H9 (cell line): ENCODE measurements at regions not wholly inside any gene's neighbourhood (a gene's known extent, or its start where the extent isn't known, plus 50 kb on each side); places are given as distances from the start of the nearest gene placed in this dataset.

Source experiments
- DNase-seq: peaks from one replicate; pipeline ENCODE4 v3.0.0-alpha.2; 2017
- H2AFZ ChIP-seq: one replicate; pipeline ENCODE4 v1.6.1; 2013; ENCODE audit warnings: mild to moderate bottlenecking, low read length, control low read depth, moderate library complexity
- H2AK5ac ChIP-seq: 2 replicates; pipeline ENCODE4 v1.6.1; 2013; ENCODE audit warnings: low read length, control low read depth, mixed read lengths; ENCODE audit not compliant: insufficient read length
- H2BK120ac ChIP-seq: one replicate; pipeline ENCODE4 v1.6.1; 2013; ENCODE audit warnings: low read depth, mild to moderate bottlenecking, low read length, control low read depth, inconsistent platforms; ENCODE audit not compliant: poor library complexity, severe bottlenecking
- H2BK12ac ChIP-seq: 2 replicates; pipeline ENCODE4 v1.6.1; 2013; ENCODE audit warnings: low read length, control low read depth, mixed read lengths, low read depth; ENCODE audit not compliant: insufficient read length
- H2BK15ac ChIP-seq: 2 replicates; pipeline ENCODE4 v1.6.1; 2013; ENCODE audit warnings: low read depth, low read length, control low read depth
- H2BK20ac ChIP-seq: one replicate; pipeline ENCODE4 v1.6.1; 2013; ENCODE audit warnings: low read depth, mild to moderate bottlenecking, low read length, control low read depth, inconsistent platforms; ENCODE audit not compliant: poor library complexity, severe bottlenecking
- H2BK5ac ChIP-seq: 2 replicates; pipeline ENCODE4 v1.6.1; 2013; ENCODE audit warnings: low read length, control low read depth, mixed read lengths; ENCODE audit not compliant: insufficient read length
- H3K14ac ChIP-seq: 2 replicates; pipeline ENCODE4 v1.6.1; 2013; ENCODE audit warnings: low read length, control low read depth; ENCODE audit not compliant: insufficient read depth
- H3K18ac ChIP-seq: 2 replicates; pipeline ENCODE4 v1.6.1; 2013; ENCODE audit warnings: low read depth, mild to moderate bottlenecking, mixed read lengths, low read length, control low read depth; ENCODE audit not compliant: insufficient read length
- H3K23ac ChIP-seq: 2 replicates; pipeline ENCODE4 v1.6.1; 2013; ENCODE audit warnings: low read length, control low read depth, mixed read lengths, low read depth; ENCODE audit not compliant: insufficient read length
- H3K23me2 ChIP-seq: 2 replicates; pipeline ENCODE4 v1.6.1; 2013; ENCODE audit warnings: low read depth, mild to moderate bottlenecking, mixed read lengths, low read length, control low read depth; ENCODE audit not compliant: insufficient read length, poor library complexity, severe bottlenecking
- H3K27ac ChIP-seq: 2 replicates; pipeline ENCODE4 v1.5.1; 2013; ENCODE audit warnings: low read length, control low read depth, mixed read lengths, low read depth; ENCODE audit not compliant: insufficient read length
- H3K27me3 ChIP-seq: 2 replicates; pipeline ENCODE4 v1.6.1; 2013; ENCODE audit warnings: low read length, control low read depth, inconsistent platforms; ENCODE audit not compliant: insufficient read depth
- H3K4ac ChIP-seq: 2 replicates; pipeline ENCODE4 v1.6.1; 2013; ENCODE audit warnings: low read depth, mild to moderate bottlenecking, control low read depth, inconsistent platforms, low read length, moderate library complexity
- H3K4me1 ChIP-seq: 2 replicates; pipeline ENCODE4 v1.6.1; 2013; ENCODE audit warnings: low read length, control low read depth, inconsistent platforms; ENCODE audit not compliant: insufficient read depth
- H3K4me2 ChIP-seq: 2 replicates; pipeline ENCODE4 v1.6.1; 2013; ENCODE audit warnings: low read length, control low read depth, mixed read lengths; ENCODE audit not compliant: insufficient read length, insufficient read depth
- H3K56ac ChIP-seq: 2 replicates; pipeline ENCODE4 v1.6.1; 2013; ENCODE audit warnings: low read depth, mild to moderate bottlenecking, mixed read lengths, low read length, control low read depth; ENCODE audit not compliant: insufficient read length
- H3K79me1 ChIP-seq: 2 replicates; pipeline ENCODE4 v1.6.1; 2013; ENCODE audit warnings: low read depth, mild to moderate bottlenecking, moderate library complexity, low read length, control low read depth, inconsistent platforms; ENCODE audit not compliant: insufficient read depth, poor library complexity, severe bottlenecking
- H3K79me2 ChIP-seq: 2 replicates; pipeline ENCODE4 v1.6.1; 2013; ENCODE audit warnings: low read length, control low read depth, inconsistent platforms; ENCODE audit not compliant: insufficient read depth
- H3K9ac ChIP-seq: 2 replicates; pipeline ENCODE4 v1.6.1; 2013; ENCODE audit warnings: low read length, control low read depth, mixed read lengths; ENCODE audit not compliant: insufficient read length; ENCODE audit errors: extremely low read depth
- H3K9me3 ChIP-seq: one replicate; pipeline ENCODE4 v1.6.1; 2013; ENCODE audit warnings: low read depth, low read length, inconsistent platforms; ENCODE audit not compliant: control insufficient read depth
- H3T11ph ChIP-seq: one replicate; pipeline ENCODE4 v1.6.1; 2013; ENCODE audit warnings: mild to moderate bottlenecking, low read length, control low read depth, inconsistent platforms
- H4K20me1 ChIP-seq: one replicate; pipeline ENCODE4 v1.6.1; 2013; ENCODE audit not compliant: control insufficient read depth, insufficient read length, insufficient read depth
- H4K5ac ChIP-seq: 2 replicates; pipeline ENCODE4 v1.6.1; 2013; ENCODE audit warnings: low read depth, mild to moderate bottlenecking, mixed read lengths, low read length, control low read depth; ENCODE audit not compliant: insufficient read length
- H4K8ac ChIP-seq: replicated peaks from 2 replicates; pipeline ENCODE4 v1.6.1; 2013; ENCODE audit warnings: low read length, control low read depth, mixed read lengths, low read depth; ENCODE audit not compliant: insufficient read length
- H4K91ac ChIP-seq: 2 replicates; pipeline ENCODE4 v1.6.1; 2013; ENCODE audit warnings: low read depth, mild to moderate bottlenecking, moderate library complexity, mixed read lengths, low read length, control low read depth; ENCODE audit not compliant: insufficient read length
- H3K27ac Mint-ChIP-seq, 3 experiments: 2 replicates in 2 of 3; 3 replicates in 1 of 3; pipeline ENCODE4 v1.8.0; 2020 to 2021; ENCODE audit warnings: mixed read lengths in 3 of 3, mild to moderate bottlenecking in 1 of 3, moderate library complexity in 1 of 3
- H3K27me3 Mint-ChIP-seq: 2 replicates; pipeline ENCODE4 v1.8.0; 2021; ENCODE audit warnings: low read depth, mild to moderate bottlenecking, moderate library complexity, mixed read lengths
- H3K36me3 Mint-ChIP-seq, 3 experiments: 2 replicates in 2 of 3; 3 replicates in 1 of 3; pipeline ENCODE4 v1.8.0; 2020 to 2021; ENCODE audit warnings: low read depth in 3 of 3, mixed read lengths in 3 of 3; ENCODE audit not compliant: insufficient read depth in 1 of 3
- H3K4me1 Mint-ChIP-seq, 2 experiments: 2 replicates each; pipeline ENCODE4 v1.8.0; 2020; ENCODE audit warnings: mixed read lengths in 2 of 2
- H3K4me3 Mint-ChIP-seq, 2 experiments: 2 replicates in 1 of 2; 3 replicates in 1 of 2; pipeline ENCODE4 v1.8.0; 2020 to 2021; ENCODE audit warnings: mild to moderate bottlenecking in 2 of 2, mixed read lengths in 2 of 2, moderate library complexity in 1 of 2
- H3K9me3 Mint-ChIP-seq, 2 experiments: 2 replicates in 1 of 2; 3 replicates in 1 of 2; pipeline ENCODE4 v1.8.0; 2020; ENCODE audit warnings: mild to moderate bottlenecking in 2 of 2, mixed read lengths in 2 of 2, moderate library complexity in 1 of 2
- WGBS: extraction: QIAGEN DNeasy Blood & Tissue Kit; methylation state at CpG from one replicate; pipeline ENCODE4 v1.1.7; 2013; ENCODE audit warnings: missing lambda C conversion rate, low lambda C conversion rate, mixed read lengths; ENCODE audit not compliant: insufficient read length; ENCODE audit errors: extremely low coverage; 5-methylcytosine and 5-hydroxymethylcytosine counted together
- TF ChIP-seq, protein P1 (sequence below): fragments of 200-600 bp; sonication (generic); conservative IDR thresholded peaks from 3 replicates; pipeline ENCODE4 v1.8.0; 2021; ENCODE audit warnings: antibody characterized with exemption, mild to moderate bottlenecking

DNA sequence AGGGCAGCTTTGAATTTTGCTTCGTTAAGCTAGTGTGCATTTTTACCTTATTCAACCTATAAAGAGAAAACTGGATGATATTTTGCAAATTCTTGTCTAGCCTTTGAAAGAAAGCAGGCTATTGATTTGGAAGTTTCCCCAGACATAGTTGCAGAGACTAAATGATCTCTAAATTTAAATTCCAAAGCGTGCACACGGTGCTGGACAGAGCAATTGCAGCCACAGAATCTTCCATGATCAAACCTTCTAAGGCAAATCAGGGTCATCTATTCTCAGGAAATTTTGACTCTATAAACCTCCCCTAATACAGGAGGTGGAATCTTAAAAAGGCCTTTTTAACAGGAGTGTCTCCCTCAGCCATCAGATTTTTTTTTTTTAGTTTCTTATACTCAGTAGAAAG is 159.9 kb downstream of the MDFIC start:
- Histone ChIP-seq H3K27me3 (no peaks in the 10 kb centered on the region), H2BK12ac (no peak overlapping the region), H2BK120ac (no peak overlapping the region), H3K23ac (no peak overlapping the region), H3K4me1 (no peaks in the 10 kb centered on the region), H3K27ac (no peak overlapping the region), H4K5ac (no peak overlapping the region), H4K20me1 (no peaks in the 10 kb centered on the region), H3T11ph (no peak overlapping the region), H3K23me2 (no peaks in the 10 kb centered on the region), H2AK5ac (no peak overlapping the region), H3K9me3 (no peaks in the 10 kb centered on the region), H3K79me2 (no peaks in the 10 kb centered on the region), H2BK15ac (no peak overlapping the region), H2AFZ (no peak overlapping the region), H3K4me2 (no peak overlapping the region), H2BK5ac (no peak overlapping the region), H3K79me1 (no peaks in the 10 kb centered on the region), H3K14ac (no peak overlapping the region), H4K8ac (no peak overlapping the region), H4K91ac (no peak overlapping the region), H3K56ac (no peak overlapping the region), H2BK20ac (no peak overlapping the region), H3K9ac (no peak overlapping the region), H3K18ac (no peak overlapping the region), H3K4ac (no peak overlapping the region)
- no peak overlapping the region for H3K4me3 Mint-ChIP-seq
- H3K27ac Mint-ChIP-seq = no peak overlapping the region
- H3K36me3 Mint-ChIP-seq = no peaks in the 10 kb centered on the region; a peak in 1 of 7 replicates
- H3K9me3 Mint-ChIP-seq = peaks cover 0 to 2% of the 10 kb centered on the region in 2 experiments; a peak in 1 of 5 replicates
- WGBS = no CpG with 5 or more reads among the region's 3 CpGs
- DNase-seq = no peak
- no peaks in the 10 kb centered on the region for H3K27me3 Mint-ChIP-seq
- no peaks in the 10 kb centered on the region for H3K4me1 Mint-ChIP-seq
- TF ChIP-seq, protein P1, sequence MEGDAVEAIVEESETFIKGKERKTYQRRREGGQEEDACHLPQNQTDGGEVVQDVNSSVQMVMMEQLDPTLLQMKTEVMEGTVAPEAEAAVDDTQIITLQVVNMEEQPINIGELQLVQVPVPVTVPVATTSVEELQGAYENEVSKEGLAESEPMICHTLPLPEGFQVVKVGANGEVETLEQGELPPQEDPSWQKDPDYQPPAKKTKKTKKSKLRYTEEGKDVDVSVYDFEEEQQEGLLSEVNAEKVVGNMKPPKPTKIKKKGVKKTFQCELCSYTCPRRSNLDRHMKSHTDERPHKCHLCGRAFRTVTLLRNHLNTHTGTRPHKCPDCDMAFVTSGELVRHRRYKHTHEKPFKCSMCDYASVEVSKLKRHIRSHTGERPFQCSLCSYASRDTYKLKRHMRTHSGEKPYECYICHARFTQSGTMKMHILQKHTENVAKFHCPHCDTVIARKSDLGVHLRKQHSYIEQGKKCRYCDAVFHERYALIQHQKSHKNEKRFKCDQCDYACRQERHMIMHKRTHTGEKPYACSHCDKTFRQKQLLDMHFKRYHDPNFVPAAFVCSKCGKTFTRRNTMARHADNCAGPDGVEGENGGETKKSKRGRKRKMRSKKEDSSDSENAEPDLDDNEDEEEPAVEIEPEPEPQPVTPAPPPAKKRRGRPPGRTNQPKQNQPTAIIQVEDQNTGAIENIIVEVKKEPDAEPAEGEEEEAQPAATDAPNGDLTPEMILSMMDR = no peak
